GOT3 (cell line): ENCODE measurements at regions not wholly inside any gene's neighbourhood (a gene's known extent, or its start where the extent isn't known, plus 50 kb on each side); places are given as distances from the start of the nearest gene placed in this dataset.
"Not testable (repeated sequence)": the region's sequence is repeated elsewhere in the genome, so short reads cannot be mapped to it uniquely, and the experiment has no call there.

Experiments
- DNase-seq: peaks from one replicate; lab custom pipeline; 2025; ENCODE audit warnings: mixed read lengths; lab: John Stamatoyannopoulos, UW

DNA sequence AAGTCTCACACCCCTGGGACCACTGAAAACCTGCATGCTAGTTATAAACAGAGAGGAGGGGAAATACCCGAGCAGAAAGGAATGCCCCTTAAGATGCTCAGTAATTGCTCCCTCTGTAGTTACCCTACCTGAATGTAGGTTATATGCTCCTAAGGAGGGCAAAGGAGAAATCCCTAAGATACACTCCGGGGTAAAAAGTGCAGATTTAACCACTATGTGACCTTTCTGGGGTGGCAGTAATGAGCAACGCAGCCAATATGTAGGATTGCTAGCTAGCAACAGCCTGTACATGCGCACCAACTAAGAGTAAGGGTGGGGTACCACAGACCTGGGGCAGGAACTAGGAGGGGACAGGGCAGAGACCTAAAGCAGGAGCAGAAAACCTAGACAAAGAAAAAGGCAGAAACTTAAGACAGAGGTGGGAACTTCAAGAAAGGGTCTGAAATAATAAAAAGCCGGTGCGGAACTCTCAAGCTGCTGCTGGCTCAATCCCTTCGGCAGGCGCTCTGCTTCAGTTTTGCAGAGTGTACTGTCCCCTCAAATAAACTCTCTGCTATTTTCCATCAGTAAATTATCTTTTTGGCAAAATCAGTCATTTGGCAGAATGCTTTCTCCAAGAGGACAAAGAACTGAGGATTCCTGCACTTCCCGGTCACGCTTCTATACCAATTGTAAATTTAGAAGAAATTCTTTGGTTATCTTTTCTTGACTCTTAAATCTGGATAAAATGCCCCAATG, 823.8 kb downstream of the CDH11 start:
- no peak for DNase-seq

- no peak for DNase-seq
Observed at GRCh38 chr16:64295466-64295865, 826.4 kb downstream of the CDH11 start.

GRCh38 chr16:64292953-64293352, 828.9 kb downstream of the CDH11 start:
- no peak for DNase-seq

- DNase-seq, result no peak
Observed at GRCh38 chr16:64292161-64292560, 829.7 kb downstream of the CDH11 start.

GRCh38 chr16:64290461-64290860, 831.4 kb downstream of the CDH11 start:
- no peak for DNase-seq

DNA sequence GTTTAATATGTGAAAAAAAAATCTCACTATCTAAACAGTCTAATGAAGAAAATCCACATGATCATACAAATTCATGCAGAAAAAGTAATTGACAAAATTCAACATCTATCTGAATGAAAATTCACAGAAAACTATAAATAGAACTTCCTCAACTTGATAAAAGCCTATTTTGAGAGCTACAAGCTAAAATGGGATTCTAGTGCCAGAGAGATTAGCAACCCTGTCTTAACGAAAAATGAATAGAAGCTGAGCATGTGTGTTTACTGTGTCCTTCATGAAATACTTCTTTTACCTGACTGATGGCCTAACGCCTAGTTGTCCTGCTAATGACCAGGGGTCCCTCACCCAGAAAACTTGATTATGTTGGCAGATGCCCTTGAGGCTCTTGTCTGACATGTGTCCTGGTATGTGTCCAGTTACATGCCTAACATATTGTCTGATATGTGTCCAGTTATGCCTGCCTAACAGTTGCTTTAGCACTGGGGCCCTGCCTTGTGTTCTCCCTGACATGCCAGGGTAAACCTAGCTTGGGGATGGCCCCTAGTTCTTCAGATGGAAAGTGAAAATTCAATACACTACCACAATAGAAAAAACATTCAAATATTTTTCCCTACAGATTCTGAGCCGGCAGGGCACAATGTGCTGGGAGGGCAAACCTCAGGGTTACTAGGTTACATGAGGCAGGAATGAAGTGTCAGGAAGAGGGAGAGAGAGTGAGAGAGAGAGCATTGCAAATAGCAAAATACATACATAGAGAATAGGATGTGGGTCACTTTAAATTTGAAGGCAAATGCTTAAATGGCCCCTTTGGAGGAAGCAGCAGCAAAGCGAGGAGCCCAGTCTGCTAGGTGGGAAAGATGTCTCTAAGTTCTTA, 834.0 kb downstream of the CDH11 start:
- no peak for DNase-seq

GRCh38 chr16:64282181-64282580, 839.7 kb downstream of the CDH11 start:
- no peak for DNase-seq

DNA sequence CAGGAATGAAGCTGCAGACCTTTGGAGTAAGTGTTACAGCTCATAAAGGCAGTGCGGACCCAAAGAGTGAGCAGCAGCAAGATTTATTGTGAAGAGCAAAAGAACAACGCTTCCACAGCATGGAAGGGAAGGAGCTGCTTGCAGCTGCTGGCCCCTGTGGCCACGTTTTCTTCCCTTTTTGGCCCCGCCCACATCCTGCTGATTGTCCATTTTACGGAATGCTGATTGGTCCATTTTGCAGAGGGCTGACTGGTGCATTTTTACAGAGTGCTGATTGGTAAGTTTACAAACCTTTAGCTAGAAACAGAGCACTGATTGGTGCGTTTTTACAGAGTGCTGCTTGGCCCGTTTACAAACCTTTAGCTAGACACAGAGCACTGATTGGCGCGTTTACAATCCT, 841.5 kb downstream of the CDH11 start:
- no peak for DNase-seq

DNA sequence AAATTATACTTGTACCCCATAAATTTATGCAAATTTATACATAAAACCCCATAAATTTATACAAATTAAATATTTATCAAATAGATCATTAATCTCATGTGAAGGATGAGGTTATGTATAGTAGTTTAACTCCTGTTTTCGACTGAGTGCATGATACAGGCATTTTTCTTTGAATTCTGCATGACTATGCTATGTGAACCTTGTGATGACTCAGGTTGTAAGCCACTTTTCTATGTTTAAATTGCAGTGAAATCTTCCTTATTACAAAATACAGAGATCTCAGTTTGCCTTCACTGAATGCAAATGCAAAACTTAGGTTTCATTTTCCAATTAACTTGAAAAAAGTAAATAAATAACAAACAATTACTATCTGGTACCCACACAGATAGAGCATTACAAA, 843.7 kb downstream of the CDH11 start:
- DNase-seq, result no peak

GRCh38 chr16:64276646-64277045, 845.2 kb downstream of the CDH11 start:
- no peak for DNase-seq

DNA sequence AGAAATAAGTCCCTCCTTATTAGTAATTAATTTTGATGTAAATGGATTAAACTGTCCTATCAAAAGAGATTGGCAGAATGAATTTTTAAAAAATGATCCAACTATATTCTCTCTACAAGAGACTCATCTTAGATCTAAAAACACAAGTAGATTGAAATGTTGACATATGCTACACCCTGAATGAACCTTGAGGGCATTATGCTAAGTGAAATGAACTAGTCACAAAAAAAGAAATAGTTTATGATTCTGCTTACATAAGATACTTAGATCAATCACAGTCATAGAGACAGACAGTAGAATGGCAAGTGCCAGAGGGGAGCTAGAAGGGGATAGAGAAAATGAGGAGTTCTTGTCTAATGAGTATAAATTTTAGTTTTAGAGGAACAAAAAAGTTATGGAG, 849.8 kb downstream of the CDH11 start:
- DNase-seq, result no peak

- no peak for DNase-seq
Observed at GRCh38 chr16:64269756-64270155, 852.1 kb downstream of the CDH11 start.

DNA sequence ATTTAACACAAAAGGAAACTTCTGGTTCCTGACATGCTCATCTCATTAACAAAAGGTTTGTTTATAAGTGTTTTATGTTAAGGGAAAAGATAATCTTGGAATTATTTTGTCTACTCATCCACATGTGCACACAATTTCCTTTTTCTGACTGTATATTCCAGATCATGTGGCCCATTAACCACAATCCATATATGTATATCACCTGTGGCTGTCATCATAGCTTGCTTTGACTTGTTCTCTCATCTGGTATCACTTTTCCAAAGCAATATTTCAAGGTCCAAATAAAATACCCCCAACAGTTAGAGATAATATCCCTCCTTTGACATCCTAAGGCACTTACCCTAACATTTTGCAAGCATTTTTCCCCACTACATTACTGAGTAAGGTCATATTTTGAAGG, 856.1 kb downstream of the CDH11 start:
- DNase-seq, result no peak

- not testable (repeated sequence) for DNase-seq
Observed at GRCh38 chr16:64260631-64261401, 861.0 kb downstream of the CDH11 start.

- no peak for DNase-seq
Observed at GRCh38 chr16:64254443-64255367, 867.2 kb downstream of the CDH11 start.

DNA sequence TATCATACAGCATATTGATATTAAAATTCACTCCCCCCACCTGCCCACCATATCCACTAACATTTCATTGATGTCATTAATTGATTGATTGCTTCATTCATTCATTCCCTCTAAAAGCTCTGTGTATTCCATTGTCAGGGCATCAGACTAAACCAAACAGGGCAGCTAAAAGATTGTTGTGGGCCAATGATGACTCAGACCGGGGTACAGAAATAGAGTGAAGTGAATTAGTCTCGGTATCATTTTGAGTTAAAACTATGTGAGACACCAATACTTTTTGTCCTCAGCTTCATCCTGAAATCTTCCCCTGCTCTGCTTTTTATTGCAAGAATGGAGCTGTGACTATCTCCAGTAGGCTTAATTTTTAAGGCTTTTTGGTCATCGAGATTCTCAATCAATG, 868.3 kb downstream of the CDH11 start:
- no peak for DNase-seq

GRCh38 chr16:64253096-64253495, 868.8 kb downstream of the CDH11 start:
- DNase-seq, result no peak

DNA sequence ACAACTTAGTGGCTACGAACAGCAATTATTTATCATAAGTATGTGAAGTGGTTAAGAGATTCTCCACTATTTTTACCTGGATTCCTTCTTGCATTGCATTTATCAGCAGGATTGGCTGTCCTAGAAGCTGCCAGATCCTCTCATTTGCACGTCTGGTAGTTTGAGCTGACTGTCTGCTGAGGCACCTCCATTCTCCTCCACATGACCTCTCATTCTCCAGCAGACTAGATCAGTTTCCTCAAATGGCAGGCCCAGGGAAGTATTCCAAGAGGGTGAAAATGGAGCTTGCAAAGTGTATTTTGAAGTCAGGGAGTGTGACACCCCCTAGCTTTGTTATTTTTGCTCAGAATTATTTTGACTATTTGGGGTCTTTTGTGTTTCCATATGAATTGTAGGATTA, 870.1 kb downstream of the CDH11 start:
- DNase-seq, result no peak

DNA sequence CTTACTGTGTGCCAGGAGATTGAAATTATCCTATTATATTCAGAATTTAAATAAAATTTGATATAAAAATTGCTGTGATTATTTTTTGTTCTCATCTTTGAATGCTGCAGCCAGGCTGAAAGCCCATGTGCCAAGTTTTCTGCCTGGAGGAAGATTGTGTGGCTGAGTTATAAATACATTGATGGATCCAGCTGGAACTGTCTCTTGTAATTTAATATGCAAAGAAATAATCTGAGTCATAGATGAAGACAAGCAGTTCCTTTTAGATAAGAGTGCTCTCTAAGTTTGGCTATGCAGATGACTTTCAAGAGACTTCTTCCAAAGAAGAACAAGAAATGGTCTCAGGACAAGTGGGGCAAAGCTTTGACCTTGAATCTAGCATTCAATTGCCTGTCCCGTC, 871.0 kb downstream of the CDH11 start:
- no peak for DNase-seq

DNA sequence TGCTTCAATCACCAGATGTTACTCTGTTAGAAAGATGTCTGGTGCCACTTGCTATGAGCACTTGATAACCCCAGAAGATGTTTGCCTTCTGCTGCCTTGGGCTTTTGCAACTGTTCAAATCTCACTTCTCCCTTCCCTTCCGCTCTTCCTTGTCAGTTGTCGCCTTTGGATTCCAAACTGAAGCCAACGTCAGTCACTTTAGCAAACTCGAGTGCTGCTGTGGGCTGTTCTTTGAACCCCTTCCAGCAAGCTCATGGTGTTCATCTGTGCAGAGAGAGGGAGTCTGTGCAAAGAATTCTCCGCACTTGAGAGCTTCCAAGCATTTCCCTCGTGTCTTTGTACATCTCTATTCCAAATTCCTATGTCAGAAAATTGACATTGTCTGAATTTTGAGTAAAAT, 879.4 kb downstream of the CDH11 start:
- no peak for DNase-seq

DNA sequence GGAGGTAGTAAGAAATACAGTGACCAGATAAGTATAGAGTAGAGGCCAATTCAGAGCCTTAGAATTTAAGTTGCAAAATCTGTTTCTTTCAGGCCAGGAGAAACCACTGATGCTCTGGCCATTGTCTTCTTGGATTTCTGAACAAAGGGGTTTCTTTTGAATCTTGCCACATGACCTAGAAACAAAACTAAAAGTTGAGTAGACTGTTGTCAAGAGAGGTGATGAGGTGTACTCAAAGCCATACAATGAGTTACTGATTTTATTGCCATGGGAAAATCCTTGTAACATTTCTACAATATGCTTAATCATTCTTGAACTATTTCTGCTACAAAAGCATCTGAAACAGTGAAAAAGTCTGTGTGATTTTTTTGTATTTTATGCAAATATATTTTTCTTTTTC, 881.3 kb downstream of the CDH11 start:
- DNase-seq, result no peak

GRCh38 chr16:64238571-64238970, 883.3 kb downstream of the CDH11 start:
- no peak for DNase-seq
